ENCODE measurements at regions not wholly inside any gene's neighbourhood (a gene's known extent, or its start where the extent isn't known, plus 50 kb on each side); places are given as distances from the start of the nearest gene placed in this dataset.
"Not testable (repeated sequence)": the region's sequence is repeated elsewhere in the genome, so short reads cannot be mapped to it uniquely, and the experiment has no call there.

- DNase-seq = peak in 1 of 51 donors; percentile 47
These were observed 636.0 kb downstream of the NR2F1-AS1 start for GRCh38 chr5:92944903-92945604.

GRCh38 chr5:92944337-92944736 is 636.7 kb downstream of the NR2F1-AS1 start:
- no peak for DNase-seq

- no peak for DNase-seq
These were observed 638.3 kb downstream of the NR2F1-AS1 start for GRCh38 chr5:92942762-92943161.

GRCh38 chr5:92941806-92942205 is 639.2 kb downstream of the NR2F1-AS1 start:
- peak in 1 of 51 donors; percentile 1 for DNase-seq

DNA sequence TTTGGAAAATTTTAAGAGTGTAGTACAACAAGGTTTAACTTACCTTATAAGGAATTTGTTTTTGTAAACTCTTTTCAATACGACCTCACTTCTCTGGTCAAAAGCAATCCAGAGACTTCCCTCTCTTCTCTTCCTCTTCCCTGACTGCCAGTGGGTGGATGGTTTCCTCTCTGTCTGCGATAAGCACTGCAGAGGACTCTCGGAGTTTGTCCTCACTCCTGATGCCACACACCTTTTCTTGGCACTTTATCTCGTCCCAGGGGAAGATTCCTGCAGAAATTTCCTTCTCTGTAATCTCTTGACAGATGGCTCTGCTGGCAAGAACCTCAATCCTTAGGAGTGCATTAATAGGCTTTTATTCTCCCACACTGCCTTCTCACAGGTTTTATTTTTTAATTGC is 641.6 kb downstream of the NR2F1-AS1 start:
- peak in 1 of 51 donors; percentile 11 for DNase-seq

DNA sequence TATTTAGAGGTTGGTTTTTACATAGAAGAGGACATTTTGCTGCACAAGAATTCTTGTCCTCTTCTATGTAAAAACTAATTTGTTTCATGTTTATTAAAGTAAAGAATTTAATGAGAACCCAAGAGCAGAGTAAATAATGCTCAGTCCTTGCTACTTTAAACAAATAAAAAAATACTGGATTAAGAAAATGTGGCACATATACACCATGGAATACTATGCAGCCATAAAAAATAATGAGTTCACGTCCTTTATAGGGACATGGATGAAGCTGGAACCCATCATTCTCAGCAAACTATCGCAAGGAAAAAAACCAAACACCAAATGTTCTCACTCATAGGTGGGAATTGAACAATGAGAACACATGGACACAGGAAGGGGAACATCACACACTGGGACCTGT is 643.6 kb downstream of the NR2F1-AS1 start:
- not testable (repeated sequence) for DNase-seq

DNA sequence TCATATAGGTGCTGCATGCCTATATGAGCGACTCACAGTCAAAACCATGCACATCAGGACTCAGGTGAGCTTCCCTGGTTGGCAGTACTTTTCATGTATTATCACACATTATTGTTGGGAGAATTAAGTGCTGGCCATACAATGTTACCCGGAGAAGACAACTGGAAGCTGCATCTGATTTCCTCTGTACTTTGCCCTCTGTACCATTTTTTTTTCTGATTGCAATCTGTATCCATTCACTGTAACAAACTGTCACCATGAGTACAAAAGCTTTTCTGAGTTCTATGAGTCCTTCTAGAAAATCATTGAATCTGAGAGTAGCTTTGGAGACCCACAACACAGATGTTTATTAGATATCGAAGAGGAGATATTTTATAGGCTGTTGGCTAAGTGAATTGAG is 651.0 kb downstream of the NR2F1-AS1 start:
- no peak for DNase-seq

DNA sequence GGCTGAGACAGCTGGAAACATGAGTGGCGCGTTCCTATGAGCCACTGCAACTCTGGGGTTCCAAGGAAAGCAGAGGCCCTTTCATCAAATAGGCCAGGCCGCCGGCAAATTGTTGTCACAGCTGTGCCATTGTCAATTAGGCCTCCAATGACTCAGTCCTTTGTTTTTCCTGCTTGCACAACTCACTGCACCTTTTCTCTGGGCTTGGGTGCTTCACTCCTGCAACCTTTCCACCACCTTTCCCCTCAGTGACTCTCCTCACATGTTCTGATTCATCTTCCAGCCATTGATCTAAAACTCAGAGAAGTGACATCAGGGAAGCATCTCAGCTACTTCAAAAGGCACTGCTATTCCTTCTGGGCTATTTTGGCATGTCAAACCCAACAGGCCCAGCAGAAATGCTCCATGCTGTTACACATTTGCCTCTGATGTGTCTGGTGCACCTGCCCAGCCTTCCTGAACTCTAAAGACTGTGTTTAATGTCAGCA is 653.7 kb downstream of the NR2F1-AS1 start:
- peak in 14 of 51 donors; percentile 1 to 38 (median 15) for DNase-seq

- DNase-seq = no peak
These were observed 657.1 kb downstream of the NR2F1-AS1 start for GRCh38 chr5:92923885-92924284.

DNA sequence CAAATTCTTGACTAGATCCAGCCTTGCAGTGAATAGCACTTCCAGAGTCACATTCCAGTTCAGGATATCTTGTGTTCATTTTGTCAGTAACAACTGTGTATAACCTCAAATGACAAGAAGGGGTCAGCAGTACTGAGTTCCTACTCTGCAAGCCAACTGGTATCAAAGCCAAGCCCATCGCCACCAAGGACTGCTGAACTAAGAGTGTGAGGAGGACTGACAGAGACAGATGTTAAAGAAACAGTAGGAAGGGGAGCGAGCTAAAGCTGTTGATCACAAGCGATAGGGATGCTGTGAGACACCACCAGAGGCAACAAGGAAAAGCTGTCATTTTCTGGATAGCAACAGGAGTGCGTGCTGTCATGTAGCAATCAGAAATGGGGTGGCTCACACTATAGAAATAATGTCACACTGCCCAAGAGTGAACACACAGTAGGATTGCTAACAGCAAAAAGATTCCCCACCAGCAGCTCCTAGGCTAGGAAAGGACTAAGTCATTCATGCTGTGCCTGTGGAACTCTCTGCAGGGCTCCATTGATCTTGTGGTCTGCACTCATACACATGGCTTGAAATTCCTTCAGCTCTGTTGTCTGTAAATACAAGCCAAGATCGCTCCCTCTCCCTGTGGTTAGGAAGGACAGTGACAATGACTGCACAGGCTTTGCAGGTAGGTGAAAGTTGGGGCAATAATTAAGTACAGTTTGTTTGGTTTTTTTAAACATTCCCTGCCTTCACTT is 658.6 kb downstream of the NR2F1-AS1 start:
- DNase-seq = no peak

DNA sequence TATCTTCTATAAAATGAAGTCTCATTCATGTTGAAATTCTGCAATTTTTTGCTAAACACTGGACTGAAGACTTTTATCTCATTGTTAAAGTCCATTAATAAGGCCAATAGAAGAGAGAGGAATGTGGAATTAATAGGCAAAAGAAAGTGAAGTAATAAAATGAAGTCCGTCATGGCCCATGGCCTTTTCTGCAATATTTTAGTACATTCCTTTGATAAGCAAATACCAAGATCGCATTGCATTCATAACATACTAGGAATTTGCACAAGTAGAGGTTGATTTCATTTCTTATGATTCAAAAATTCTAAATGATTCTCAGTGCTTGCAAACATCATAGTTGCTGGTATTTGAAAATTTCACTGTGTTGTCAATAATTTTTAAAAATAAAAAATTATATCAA is 664.0 kb downstream of the NR2F1-AS1 start:
- DNase-seq = no peak

DNA sequence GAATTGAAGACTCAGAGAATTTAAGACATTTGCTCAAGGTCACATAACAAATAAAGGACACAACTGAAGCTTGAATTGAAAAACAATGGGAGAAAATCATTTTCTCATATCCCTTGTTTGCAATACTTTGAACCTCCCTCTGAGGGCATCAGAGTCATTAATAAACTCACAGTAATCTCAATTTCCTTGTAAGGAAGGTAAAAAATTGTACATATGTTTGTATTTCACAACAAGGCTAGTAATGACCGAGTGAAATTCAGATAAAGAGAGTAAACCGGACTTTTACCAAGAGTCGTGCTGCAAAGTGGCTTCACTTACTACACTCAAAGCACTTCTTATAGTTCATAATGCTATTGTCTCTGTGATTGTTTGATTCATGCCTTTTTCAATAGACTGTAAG is 665.0 kb downstream of the NR2F1-AS1 start:
- DNase-seq = peak in 1 of 51 donors; percentile 21

- DNase-seq = no peak
These were observed 668.7 kb downstream of the NR2F1-AS1 start for GRCh38 chr5:92912283-92912682.

DNA sequence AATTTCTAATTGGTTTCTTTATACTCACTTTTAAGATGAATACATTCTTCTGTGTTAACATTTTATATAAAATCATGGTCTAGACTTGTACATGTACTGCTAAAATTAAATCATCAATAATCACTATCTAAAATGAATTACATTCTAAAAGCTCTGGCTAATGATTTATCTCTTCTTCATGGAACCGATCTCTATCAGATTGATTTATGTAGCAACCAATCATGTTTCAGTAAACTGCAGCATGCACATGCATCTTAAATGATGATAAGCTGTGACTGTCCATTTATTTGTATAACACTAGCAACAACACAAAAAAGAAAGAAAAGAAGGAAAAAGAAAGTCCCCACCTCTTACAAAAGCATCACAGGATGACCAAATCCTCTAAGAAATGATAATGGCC is 669.2 kb downstream of the NR2F1-AS1 start:
- no peak for DNase-seq

GRCh38 chr5:92911293-92911692 is 669.7 kb downstream of the NR2F1-AS1 start:
- DNase-seq = no peak

DNA sequence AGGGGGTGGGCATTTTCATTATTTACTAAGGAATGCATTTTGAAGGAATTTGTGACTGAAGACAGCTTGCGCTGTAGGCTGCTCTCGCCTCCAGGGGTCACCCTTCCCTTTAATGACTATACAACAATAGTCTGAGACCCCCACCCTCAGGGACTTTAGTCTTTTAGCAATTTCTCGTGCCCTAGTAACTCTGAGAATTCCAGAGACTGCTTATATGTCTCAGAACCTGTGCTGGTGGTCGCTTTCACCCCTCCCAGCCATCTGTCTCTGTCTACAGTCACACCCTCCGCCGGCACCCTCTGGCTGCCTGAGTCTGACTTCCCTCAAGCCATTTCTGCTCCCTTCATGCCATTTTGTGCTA is 671.4 kb downstream of the NR2F1-AS1 start:
- peak in 6 of 51 donors; percentile 0 to 8 (median 2) for DNase-seq

GRCh38 chr5:92908952-92909601 is 671.9 kb downstream of the NR2F1-AS1 start:
- no peak for DNase-seq

GRCh38 chr5:92907938-92908606 is 672.9 kb downstream of the NR2F1-AS1 start:
- no peak for DNase-seq

- DNase-seq = no peak
These were observed 674.1 kb downstream of the NR2F1-AS1 start for GRCh38 chr5:92906798-92907376.

DNA sequence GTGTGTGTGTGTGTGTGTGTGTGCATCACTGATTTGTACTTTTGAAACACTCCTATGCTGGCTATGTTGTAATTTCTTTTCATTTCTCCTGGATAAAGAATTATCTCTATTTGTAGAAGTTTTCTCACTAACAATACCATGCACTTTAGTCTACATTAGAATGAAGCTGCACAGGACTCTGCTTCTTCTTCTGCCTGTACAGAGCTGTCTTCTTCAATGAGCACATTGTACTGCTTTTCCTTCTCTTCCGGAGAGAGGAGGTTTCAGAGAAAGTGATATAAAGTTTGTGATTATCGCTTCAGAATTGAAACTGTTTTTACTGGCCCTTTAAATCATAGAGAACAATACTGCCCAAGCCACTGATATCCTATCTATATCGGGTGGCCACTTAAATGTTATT is 677.0 kb downstream of the NR2F1-AS1 start:
- DNase-seq = no peak

GRCh38 chr5:92899611-92900010 is 681.4 kb downstream of the NR2F1-AS1 start:
- DNase-seq = no peak
